T1000 (cell line): ENCODE measurements at regions not wholly inside any gene's neighbourhood (a gene's known extent, or its start where the extent isn't known, plus 50 kb on each side); places are given as distances from the start of the nearest gene placed in this dataset.
"Not testable (repeated sequence)": the region's sequence is repeated elsewhere in the genome, so short reads cannot be mapped to it uniquely, and the experiment has no call there.

Source experiments
- DNase-seq: peaks from one replicate; lab custom pipeline; 2025; ENCODE audit warnings: mixed read lengths; lab: John Stamatoyannopoulos, UW

DNA sequence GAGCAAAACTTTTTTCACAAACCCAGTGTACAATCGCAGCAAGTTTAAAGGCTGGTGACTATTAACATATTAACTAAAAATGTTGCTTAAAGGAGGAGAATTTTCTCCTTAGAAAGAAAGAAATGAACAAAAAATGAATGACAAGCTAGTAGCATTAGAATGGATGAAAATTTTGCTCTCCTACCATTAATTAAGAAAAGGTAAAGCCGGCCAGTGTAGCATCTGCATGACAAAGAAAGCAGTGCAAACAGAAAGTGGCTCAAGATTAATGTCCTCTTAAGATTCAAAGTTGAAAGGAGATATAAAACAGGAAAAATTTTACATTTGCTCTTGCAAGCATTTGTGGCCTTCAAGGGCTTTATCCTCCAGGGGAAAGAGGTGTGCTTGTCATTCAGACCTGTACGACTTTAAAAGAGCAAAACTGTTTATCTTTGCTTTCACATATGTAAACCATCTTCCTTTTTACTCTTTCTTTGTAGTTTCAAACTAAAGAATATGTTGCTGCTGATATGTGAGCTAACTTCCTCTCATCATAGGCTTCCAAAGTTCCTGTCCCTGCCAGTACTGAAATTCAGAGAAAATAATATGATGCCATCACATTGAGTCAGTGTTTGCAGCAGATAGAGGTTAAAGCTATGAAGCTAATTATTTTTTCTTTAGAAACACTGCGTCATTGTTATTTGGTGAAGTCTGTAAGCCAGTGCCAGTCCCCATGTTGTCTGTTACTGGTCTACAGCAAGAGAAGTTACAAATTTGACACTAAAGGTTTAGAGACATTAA is 439.1 kb upstream of the GRM7 start:
- DNase-seq = no peak

DNA sequence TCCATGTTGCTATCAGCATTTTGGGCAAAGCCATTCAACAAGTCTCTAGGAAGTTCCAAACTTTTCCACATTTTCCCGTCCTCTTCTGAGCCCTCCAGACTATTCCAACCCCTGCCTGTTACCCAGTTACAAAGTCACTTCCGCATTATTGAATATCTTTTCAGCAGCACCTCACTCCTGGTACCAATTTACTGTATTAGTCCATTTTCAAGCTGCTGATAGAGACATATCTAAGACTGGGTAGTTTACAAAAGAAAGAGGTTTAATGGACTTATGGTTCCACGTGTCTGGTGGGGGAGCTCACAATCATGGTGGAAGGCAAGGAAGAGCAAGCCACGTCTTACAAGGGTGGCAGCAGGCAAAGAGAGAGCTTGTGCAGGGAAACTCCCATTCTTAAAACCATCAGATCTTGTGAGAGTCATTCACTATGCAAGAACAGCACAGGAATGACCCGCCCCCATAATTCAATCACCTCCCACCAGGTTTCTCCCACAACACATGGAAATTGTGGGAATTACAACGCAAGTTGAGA is 435.6 kb upstream of the GRM7 start:
- no peak for DNase-seq

DNA sequence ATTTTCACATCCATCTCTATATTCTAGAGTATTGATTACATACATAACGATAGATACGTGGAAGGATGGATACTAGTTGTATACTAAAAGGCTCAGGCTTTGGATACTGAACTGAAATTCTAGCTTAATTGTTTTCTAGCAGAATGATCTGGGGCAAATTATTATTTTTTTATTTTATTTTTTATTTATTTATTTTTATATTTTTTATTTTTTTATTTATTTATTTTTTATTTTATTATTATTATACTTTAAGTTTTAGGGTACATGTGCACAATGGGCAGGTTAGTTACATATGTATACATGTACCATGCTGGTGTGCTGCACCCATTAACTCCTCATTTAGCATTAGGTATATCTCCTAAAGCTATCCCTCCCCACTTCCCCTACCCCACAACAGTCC is 432.6 kb upstream of the GRM7 start:
- DNase-seq = not testable (repeated sequence)

DNA sequence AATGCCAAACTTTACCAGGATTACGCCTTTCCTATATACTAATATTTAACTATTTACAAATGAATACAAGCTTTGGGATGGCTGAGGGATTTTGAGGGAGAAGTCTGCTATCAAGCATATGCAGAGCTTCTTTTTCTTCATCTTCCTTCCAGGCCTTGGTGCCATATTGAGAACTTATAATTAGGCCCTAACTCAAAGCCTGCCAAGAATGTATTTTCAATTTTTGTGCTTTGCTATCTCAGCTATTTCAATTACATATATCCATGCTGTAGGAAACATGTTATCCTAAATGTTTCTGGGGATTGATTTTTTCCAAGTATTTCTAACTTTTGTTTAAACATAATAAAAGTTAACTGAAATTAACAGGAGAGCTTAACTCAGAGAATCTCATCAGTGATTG is 425.0 kb upstream of the GRM7 start:
- DNase-seq = no peak

DNA sequence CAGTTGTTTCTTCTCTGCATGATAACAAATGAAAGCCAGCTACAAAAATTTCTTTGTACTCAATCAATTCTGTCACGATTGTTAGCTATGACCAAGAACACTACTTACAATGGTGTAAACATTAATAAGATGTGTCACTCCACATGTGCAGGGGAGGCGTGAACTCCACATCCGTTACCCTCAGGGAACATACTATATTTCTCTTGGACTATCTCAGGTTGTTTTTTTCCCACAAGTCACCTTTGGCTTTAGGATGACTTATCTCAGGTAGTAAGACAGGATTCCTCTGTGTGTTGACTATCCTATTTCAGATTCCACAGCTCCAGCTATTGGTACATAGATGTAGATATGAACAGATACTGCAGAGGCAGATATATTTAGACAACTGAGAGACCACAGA is 423.3 kb upstream of the GRM7 start:
- DNase-seq = no peak

DNA sequence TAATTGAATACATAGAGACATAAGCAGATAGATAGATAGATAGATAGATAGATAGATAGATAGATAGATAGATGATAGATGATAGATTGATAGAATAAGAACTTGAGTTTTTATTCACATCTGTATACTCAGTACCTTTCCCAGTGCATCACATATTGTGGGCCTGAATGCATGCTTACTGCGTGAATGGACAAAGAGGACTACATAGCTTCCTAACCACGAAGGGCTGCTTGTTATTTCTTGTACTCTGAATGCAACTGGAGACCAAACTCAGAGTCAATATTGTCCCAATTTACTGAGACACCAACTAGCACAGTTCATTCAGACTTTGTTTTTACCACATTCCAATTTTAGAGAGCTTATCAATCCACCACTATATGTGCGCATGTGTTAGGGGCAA is 422.9 kb upstream of the GRM7 start:
- DNase-seq = no peak

DNA sequence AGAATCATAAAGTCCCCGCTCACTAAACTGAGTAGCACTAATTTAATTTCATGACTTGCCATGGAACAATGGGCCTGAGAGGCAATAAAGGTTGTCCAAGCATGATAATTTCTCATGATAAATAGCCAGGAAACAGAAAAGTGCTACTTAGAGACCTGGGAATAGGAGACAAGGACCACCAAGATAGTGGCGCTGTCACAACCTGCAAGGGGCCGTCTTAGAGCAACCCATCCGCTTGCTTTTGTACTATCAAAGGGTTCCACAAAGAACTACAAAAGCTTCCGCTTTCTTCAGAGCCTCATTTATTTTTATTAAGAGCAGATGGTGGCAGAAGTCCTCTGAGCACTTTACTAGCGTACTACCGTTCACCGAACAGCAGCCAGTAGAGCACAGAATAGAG is 421.7 kb upstream of the GRM7 start:
- no peak for DNase-seq

DNA sequence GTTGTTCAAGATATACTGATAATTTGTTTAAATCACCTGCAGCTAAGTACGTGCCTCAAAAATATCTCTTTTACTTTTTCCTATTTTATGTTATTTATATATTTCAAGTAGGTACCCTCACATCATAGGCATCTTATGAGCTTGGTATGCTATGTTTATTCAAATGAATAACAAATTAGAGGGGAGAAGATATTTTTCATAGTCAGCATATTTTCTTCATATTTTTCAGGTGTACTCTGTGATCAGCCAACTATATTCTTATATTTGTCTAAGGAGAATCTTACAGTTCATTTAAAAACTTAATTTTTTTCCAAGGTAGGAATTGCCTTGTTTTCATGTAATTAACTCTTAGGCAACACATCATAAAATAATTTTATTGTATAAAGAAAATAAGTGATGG is 421.1 kb upstream of the GRM7 start:
- no peak for DNase-seq

DNA sequence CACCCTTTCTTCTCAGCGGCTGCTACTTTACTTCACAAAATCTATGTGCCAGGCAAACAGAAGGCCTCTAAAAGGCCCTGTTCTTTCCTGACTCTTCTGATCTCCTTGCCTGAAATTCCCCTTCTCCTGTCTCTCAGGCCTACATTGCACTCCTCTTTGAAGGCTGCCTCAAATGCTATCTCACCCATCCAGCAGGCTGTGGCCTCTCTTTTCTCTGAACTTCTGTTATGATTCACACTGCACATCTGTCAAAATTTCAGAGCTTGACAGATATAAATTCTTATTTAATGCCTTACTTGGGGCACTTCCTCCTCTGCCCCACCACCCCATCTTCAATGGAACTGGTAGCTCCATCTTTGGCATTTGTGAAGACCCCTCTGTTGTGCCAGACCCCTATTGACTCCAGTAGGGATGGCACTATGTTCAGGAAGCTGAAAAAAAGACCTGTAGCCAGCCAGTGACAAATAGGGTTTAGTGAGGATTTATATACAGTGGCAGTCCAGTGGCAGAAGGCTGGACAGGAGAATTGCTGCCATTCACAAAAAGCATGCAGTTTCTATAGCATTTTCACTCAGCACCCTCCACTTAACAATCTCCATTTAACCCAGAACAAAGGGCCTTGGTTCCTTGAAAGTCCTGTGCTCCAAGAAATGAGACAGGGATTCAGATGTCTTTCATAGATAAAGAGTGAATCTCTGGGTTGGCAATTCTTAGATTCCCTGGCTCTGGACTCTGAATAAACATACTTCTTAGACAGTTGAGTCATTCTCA is 415.8 kb upstream of the GRM7 start:
- no peak for DNase-seq

DNA sequence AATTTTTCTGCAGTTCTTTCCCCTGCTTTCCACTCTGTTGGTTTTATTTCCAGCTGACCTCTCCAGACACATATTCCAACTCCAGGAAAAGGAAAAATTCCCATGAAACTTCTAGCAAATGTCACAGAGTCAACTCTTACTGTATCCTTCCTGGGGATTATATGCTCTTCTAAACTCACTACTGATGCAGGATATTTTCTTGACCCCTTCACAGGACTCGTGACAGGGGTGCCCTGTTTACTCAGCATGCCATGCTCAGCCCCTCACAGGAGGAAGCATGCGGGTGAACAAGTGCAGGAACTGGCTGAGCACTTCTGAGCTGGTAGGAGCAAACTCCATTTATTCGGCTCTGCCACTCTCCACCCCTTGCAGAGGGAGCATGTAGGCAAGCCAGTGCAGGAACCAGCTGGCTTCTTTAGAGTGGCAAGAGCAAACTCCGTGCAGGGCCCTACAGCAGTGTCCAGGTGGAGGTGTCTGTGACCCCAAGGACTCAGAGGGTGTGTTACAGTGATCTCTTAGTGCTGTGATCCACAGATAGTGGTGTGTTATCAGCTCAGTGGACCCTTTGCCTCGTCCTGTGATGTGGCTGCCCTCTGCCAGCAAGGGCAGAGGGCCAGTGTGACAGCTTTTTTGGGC is 413.6 kb upstream of the GRM7 start:
- no peak for DNase-seq

DNA sequence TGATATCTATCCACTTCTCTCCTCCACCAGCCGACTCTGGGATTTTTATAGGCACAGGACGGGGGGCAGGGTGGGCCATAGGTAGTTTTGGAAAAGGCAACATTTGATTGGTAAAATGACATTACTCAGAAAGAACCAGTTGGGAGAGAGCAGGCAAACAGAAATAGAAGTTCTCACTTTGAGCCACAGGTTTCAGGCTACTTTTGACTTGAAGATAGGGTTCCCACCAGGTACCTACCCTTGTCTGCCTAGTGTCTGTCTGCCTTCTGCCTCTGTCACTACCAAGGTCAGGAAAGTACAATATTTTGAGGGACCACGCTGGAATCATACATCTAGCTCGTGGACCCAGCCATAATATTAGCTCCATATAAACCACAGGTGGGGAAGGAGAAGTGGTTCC is 412.9 kb upstream of the GRM7 start:
- no peak for DNase-seq

DNA sequence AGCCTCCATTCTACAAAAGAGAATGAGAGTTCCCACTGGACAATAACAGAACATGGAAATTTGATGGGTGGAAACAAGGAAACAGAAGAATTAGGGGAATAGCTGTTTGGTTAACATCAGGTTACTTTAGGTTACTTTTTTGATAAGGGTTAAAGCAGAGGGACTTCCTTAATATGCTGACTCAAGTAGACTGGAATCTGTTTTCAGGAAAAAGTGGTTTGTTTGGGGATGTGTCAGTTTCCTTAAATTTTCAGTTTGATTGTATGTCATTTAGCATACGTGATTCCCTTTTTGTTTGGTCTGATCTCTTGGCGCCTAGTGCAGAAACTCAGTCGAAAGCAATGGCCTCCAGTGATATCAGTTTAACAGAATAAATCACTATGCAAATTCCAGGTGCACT is 411.8 kb upstream of the GRM7 start:
- no peak for DNase-seq

DNA sequence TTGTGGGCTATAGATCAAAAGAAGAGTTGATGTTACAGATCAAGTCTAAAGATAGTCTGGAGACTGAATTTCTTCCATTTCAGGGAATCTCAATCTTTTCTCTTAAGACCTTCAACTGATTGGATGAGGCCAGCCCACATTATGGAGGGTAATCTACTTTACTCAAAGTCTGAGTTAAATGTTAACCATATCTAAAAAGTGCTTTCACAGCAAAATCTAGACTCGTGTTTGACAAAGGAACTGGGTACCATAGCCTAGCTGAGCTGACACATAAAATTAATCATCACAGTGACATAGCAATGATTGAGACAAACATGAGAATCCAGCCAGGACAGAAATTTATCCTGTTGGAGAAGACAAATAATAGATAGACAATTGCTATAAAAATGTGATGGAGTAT is 407.9 kb upstream of the GRM7 start:
- no peak for DNase-seq

DNA sequence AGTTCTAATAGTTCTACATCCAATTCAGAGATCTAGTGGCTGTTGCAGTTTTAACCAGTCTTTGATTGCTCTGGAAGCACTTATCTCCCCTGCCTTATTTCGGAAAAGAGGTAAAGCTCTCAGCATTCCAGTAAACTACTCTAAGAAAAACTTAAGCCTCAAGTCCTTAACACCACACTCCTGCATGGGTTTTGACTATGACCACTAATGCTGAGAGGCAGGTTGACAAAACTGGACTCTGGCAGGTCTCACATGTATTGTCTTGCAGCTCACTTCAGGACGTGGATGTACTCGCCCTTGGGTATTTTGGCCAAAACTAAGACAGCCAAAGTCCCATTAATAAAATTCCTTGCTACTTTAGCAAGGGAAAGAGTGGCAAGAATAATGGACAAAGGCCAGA is 405.9 kb upstream of the GRM7 start:
- no peak for DNase-seq

DNA sequence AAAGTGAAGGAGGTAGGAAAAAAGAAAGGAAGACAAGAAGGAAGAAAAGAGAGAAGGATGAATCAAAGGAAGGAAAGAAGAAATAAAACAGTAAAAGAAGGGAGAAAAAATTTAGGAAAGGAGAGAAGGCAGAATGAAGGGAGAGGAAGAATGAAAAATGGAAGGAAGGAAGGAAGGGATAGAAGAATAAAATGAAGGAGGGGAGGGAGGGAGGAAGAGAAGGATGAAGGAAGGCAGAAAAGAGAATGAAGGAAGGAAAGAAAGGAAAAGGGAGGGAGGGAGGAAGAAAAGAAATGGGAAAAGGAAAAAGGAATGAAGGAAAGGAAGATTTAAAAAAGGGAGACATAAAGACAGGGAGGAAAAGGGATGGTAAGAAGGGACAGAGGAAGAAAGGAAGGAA is 393.7 kb upstream of the GRM7 start:
- no peak for DNase-seq

DNA sequence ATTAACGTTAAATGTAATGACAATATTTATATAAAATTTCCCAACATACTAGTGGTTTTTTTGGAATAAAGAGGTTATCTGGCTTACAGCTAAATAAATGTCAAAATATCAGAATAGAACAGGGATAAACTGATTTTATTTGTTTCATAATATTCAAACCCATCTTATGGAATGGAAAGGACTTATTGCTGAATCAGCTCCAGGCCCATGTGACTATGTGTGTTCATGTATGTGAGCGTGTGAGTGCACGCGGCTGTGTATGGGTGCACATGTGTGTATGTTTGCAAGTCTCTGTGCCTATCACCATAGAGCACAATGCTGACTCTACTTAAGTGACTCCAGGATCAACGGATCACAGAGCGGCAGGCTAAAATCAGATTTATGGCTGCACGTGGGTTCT is 392.3 kb upstream of the GRM7 start:
- no peak for DNase-seq

DNA sequence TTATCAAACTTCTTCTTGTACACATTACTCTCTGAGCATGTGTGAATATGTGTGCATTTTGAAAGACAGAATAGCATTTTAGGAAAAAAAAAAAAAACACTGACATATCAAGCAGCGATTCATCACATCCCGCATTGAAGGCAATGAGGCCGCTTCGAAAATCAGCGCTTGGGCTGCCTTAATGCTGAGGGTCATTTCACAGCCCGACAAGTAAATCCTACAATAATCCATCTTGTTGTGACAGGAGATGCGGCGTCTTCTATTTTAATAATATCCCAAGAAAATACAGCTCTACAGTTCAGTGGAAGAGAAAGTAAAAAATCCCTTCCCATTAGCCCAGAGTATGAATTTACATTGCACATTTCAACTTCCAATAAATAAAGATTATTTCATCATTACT is 389.2 kb upstream of the GRM7 start:
- no peak for DNase-seq

DNA sequence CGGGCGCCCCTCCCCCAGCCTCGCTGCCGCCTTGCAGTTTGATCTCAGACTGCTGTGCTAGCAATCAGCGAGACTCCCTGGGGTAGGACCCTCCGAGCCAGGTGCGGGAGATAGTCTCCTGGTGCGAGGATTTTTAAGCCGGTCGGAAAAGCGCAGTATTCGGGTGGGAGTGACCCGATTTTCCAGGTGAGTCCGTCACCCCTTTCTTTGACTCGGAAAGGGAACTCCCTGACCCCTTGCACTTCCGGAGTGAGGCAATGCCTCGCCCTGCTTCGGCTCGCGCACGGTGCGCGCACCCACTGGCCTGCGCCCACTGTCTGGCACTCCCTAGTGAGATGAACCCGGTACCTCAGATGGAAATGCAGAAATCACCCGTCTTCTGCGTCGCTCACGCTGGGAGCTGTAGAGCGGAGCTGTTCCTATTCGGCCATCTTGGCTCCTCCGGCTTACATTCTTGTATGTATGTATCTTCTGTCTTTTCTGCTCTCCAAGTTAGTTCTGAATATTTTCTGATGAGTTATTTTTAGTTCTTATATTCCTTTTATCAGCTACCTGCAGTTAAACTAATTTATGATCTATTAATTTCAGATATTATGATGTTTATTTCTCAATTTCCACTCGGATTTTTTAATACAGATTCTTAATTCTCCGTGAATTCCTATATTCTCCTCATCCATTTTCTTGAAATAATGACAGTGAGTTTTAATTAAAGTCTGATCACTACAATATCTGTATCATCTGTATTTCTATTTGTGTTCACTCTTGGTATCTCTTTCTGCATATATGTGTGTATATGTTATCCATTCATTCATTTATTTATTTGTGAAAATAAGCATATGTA is 370.2 kb upstream of the GRM7 start:
- not testable (repeated sequence) for DNase-seq

DNA sequence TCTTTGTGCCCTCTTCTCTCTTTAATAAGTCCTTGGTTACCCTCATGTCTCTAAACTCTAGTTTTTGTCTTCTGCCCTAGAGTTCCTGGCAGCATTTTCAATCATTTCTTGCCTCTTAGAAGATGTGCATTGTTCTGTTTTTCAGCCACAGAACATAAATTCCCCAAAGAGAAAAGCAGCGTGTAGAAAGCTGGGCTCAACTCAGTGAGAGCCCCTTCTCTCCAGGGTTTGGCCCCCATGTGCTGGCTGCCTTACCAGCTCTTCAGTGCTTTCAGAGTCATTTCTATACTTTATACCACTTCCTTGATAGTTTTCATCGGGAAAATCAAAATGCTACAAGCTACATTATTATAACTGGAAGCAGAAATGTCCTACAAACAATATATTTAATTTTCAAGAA is 369.1 kb upstream of the GRM7 start:
- no peak for DNase-seq

DNA sequence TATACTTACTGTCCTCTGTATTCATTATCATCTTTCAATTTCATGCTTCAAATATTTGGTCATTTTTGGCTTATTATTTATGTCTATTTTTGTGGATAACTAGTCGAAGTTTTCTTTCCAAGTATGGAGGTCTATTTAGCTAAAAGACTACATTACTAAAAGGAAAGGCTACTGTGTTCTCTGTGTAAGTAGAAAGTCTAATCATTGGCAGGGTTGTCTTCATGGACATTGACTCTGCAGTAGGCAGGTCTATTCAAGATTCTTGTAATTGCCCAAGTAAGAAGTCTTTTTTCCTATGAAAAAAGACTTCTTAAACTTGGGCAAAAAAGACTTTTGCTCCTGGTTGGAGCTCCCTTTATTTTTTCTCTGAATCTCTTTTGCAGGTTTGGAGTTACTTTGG is 368.6 kb upstream of the GRM7 start:
- no peak for DNase-seq

DNA sequence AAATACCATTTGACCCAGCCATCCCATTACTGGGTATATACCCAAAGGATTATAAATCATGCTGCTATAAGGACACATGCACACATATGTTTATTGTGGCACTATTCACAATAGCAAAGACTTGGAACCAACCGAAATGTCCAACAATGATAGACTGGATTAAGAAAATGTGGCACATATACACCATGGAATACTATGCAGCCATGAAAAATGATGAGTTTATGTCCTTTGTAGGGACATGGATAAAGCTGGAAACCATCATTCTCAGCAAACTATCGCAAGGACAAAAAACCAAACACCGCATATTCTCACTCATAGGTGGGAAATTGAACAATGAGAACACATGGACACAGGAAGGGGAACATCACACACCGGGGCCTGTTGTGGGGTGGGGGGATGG is 362.0 kb upstream of the GRM7 start:
- DNase-seq = not testable (repeated sequence)

DNA sequence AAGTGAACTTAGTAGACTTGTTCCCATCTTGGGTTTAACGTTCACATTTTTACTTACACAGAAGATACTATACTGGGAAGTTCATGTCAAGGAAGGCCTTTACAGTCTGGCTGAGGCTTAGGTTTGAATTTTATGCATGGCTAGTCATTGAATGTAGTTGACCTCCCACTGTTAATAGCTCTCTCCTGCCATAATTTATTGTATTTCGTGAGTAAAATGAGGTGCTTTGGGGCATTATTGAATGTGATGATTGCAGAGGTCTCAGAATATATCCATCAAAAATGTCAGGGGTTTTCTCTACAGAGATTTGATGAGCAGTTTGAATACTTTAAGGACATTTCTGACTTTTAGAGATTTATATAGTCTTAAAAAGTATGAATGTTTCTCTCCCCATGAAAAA is 356.6 kb upstream of the GRM7 start:
- no peak for DNase-seq
